T-helper 2 cell treated with Interferon-gamma antibody and Interleukin-4, amounts not matched to agents 100 ng/mL and 5 ng/mL, for 36 hours (primary cell): ENCODE measurements at regions not wholly inside any gene's neighbourhood (a gene's known extent, or its start where the extent isn't known, plus 50 kb on each side); places are given as distances from the start of the nearest gene placed in this dataset.
"Not testable (repeated sequence)": the region's sequence is repeated elsewhere in the genome, so short reads cannot be mapped to it uniquely, and the experiment has no call there.

Source experiments
- intact Hi-C: fragments of 100-400 bp; cut with micrococcal nuclease; formaldehyde crosslinking; loops from one replicate; pipeline ENCODE4 v1.15.1; 2023

DNA sequence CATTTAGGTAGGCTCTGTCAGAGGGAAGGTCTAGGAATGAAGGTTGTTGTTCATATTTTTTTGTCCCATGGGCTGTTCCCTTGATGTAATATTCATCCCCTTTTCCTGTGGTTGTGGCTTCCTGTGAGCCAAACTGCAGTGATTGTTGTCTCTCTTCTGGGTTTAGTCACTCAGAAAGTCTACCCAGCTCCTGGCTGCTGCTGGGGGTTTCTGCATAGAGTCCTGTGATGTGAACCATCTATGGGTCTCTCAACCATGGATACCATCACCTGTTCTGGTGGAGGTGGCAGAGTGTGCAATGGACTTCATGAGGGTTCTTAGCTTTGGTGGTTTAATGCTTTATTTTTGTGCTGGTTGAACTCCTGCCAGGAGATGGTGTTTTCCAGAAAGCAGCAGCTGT is 122.8 kb downstream of the ZC4H2 start:
- intact Hi-C loops, result no loop called here

GRCh38 chrX:64850371-64851082 is 125.7 kb downstream of the ZC4H2 start:
- intact Hi-C loops, result no loop called here

GRCh38 chrX:64843224-64843623 is 133.0 kb downstream of the ZC4H2 start:
- intact Hi-C loops, result loop anchor here (10.0 kb wide), 1 partner anchor 638 kb away; the partner anchor contains the start of gene AMER1

- intact Hi-C loops, result loop anchor here (10.0 kb wide), 1 partner anchor 638 kb away; the partner anchor contains the start of gene AMER1
These were observed 133.8 kb downstream of the ZC4H2 start for GRCh38 chrX:64842492-64842891.

GRCh38 chrX:64805683-64806082 is 170.6 kb downstream of the ZC4H2 start:
- intact Hi-C loops, result no loop called here

DNA sequence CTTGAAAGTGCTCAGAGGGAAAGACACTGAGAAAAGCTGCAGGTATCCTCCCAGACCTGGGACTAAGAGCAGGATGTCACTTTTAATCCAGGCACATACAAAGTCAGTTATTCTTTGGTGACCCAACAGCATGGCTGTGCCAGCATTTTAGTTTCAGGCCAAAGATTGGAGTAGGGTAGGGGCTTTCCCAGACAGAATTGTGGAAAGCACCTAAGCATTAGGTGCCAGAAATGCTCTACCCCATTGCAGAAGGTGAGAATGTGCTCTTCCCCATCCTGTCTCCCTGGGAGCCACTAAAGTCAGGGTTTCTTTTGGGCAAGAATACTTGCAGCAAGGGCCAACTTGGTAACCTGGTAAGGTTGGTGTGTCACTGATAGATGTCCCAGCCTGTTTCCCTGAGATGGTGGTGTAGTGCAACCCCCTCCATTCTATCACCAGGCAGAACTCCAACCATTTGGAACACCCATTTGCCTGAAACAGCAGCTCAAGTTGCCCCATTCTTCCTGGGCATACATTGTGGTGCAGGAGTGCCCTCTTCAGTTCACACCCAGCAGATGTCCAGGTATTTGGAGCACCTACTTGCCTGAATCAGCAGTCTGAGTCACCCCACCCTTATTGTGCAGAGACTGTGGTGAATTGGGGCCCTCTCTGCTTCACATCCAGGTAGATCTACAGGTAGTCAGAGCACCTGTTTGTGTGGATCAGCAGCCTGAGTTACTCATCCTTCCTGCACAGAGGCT is 183.5 kb downstream of the ZC4H2 start:
- intact Hi-C loops, result no loop called here

DNA sequence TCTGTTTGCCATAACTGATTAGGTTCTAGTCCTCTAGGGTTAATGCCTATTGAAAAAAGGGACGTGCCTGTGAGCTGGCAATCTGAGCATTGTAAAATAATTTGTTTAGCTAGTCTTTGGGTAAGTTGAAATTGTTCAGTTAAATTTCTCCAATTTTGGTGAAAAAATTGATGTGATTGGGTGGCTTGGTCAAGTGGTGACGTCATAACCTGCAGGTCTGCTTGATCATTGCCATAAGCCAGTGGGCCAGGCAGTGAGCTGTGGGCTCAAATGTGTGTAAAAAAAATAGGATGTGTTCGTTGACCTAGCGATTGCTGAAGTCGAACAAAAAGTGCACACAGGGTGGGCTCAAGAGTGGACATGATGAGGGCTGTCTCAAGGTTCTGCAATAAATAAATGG is 193.3 kb downstream of the ZC4H2 start:
- intact Hi-C loops, result no loop called here

DNA sequence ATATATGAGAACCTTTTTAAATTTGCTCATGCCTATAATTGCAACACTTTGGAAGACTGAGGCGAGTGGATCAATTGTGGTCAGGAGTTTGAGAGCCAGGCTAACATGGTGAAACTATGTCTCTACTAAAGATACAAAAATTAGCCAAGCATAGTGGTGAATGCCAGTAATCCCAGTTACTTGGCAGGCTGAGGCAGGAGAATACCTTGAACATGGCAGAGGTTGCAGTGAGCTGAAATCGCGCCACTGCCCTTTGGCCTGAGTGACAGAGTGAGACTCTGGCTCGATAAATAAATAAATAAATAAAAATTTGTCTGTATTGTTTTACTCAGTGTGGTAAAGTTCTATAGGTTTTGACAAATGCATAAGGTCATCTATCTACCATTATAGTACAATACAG is 218.2 kb downstream of the ZC4H2 start:
- intact Hi-C loops, result no loop called here

GRCh38 chrX:64739792-64740378 is 236.4 kb downstream of the ZC4H2 start:
- intact Hi-C loops, result no loop called here

DNA sequence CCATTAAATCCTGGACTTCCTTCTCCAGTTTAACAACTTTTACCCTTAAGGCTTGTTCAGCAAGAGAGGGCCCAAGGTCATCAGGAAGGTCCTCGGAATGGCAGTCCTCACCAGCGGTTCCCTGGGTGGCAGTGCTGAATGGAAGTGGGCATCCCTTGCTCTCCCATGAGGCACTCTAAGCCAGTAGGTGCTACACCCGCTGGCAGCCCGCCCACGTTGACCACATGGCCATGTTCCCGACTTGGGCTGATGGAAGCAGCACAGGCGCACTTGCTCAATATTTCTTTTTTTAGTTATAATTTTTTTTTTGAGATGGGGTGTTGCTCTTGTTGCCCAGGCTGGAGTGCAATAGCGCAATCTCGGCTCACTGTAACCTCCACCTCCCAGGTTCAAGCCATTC is 277.9 kb downstream of the ZC4H2 start:
- intact Hi-C loops, result no loop called here

DNA sequence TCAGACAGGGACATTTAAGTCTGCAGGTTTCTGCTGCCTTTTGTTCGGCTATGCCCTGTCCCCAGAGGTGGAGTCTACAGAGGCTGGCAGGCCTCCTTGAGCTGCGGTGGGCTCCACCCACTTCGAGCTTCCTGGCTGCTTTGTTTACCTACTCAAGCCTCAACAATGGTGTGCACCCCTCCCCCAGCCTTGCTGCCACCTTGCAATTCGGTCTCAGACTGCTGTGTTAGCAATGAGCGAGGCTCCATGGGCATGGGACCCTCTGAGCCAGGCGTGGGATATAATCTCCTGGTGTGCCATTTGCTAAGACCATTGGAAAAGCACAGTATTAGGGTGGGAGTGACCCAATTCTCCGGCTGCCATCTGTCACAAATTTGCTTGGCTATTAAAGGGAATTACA is 280.9 kb downstream of the ZC4H2 start:
- intact Hi-C loops, result not testable (repeated sequence)

DNA sequence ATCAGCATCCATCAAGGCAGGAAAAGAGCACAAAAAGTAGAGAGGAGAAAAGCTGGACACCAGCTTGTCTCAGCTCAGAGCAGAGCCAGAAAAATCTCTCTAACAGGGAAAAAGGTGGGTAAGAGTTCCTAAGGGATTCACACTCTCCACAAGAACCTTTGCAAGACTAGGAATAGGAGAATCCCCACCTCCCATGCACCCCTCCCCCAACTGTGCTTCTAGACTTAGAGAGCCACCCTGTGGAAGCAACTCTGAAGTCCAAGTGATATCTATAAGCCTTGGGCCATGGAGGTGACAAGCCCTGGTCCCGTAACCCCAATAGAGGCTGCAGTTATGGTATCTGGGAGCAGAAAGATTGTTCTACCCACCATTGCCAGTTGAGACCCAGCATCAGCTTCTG is 267.6 kb upstream of the MTMR8 start:
- intact Hi-C loops, result no loop called here

DNA sequence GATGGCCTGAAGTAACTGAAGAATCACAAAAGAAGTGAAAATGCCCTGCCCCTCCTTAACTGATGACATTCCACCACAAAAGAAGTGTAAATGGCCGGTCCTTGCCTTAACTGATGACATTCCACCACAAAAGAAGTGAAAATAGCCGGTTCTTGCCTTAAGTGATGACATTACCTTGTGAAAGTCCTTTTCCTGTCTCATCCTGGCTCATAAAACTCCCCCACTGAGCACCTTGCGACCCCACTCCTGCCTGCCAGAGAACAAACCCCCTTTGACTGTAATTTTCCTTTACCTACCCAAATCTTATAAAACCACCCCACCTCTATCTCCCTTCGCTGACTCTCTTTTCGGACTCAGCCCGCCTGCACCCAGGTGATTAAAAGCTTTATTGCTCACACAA is 262.0 kb upstream of the MTMR8 start:
- intact Hi-C loops, result not testable (repeated sequence)

GRCh38 chrX:64642482-64642881 is 247.2 kb upstream of the MTMR8 start:
- intact Hi-C loops, result no loop called here
